T follicular helper cell (primary cell): ENCODE measurements at regions not wholly inside any gene's neighbourhood (a gene's known extent, or its start where the extent isn't known, plus 50 kb on each side); places are given as distances from the start of the nearest gene placed in this dataset.
A peak's percentile ranks its signal among the peaks of the same experiment; 100 is the strongest.

Experiments
- DNase-seq: peaks from one replicate; pipeline ENCODE4 v3.0.0-alpha.2; 2020; ENCODE audit warnings: low read depth

- DNase-seq, result no peak
Observed at GRCh38 chr6:113292646-113293422, 564.3 kb upstream of the MARCKS start.

- DNase-seq, result no peak
Observed at GRCh38 chr6:113293423-113293740, 563.8 kb upstream of the MARCKS start.

GRCh38 chr6:113299531-113299930, 557.6 kb upstream of the MARCKS start:
- DNase-seq, result no peak

GRCh38 chr6:113301651-113302050, 555.5 kb upstream of the MARCKS start:
- DNase-seq, result no peak

GRCh38 chr6:113304116-113304515, 553.0 kb upstream of the MARCKS start:
- DNase-seq, result no peak

GRCh38 chr6:113306552-113307145, 550.5 kb upstream of the MARCKS start:
- DNase-seq, result peak; percentile 9

- DNase-seq, result no peak
Observed at GRCh38 chr6:113308266-113308665, 548.9 kb upstream of the MARCKS start.

- DNase-seq, result no peak
Observed at GRCh38 chr6:113313841-113314240, 543.3 kb upstream of the MARCKS start.

GRCh38 chr6:113315165-113315564, 542.0 kb upstream of the MARCKS start:
- DNase-seq, result no peak

GRCh38 chr6:113315879-113316278, 541.3 kb upstream of the MARCKS start:
- DNase-seq, result no peak

- no peak for DNase-seq
Observed at GRCh38 chr6:113317442-113317841, 539.7 kb upstream of the MARCKS start.

GRCh38 chr6:113317891-113318574, 539.1 kb upstream of the MARCKS start:
- DNase-seq, result no peak

- DNase-seq, result no peak
Observed at GRCh38 chr6:113318575-113318917, 538.6 kb upstream of the MARCKS start.

GRCh38 chr6:113320653-113321052, 536.5 kb upstream of the MARCKS start:
- DNase-seq, result no peak

GRCh38 chr6:113326781-113327180, 530.4 kb upstream of the MARCKS start:
- DNase-seq, result no peak

GRCh38 chr6:113328886-113329381, 528.2 kb upstream of the MARCKS start:
- DNase-seq, result no peak

- DNase-seq, result no peak
Observed at GRCh38 chr6:113329942-113330635, 527.1 kb upstream of the MARCKS start.

GRCh38 chr6:113330636-113330946, 526.6 kb upstream of the MARCKS start:
- DNase-seq, result no peak

- DNase-seq, result no peak
Observed at GRCh38 chr6:113331021-113331420, 526.1 kb upstream of the MARCKS start.

GRCh38 chr6:113338644-113339043, 518.5 kb upstream of the MARCKS start:
- no peak for DNase-seq

- no peak for DNase-seq
Observed at GRCh38 chr6:113339209-113339608, 517.9 kb upstream of the MARCKS start.

GRCh38 chr6:113340371-113340770, 516.8 kb upstream of the MARCKS start:
- no peak for DNase-seq

- DNase-seq, result no peak
Observed at GRCh38 chr6:113343940-113344339, 513.2 kb upstream of the MARCKS start.
